ENCODE measurements at regions not wholly inside any gene's neighbourhood (a gene's known extent, or its start where the extent isn't known, plus 50 kb on each side); places are given as distances from the start of the nearest gene placed in this dataset.

DNA sequence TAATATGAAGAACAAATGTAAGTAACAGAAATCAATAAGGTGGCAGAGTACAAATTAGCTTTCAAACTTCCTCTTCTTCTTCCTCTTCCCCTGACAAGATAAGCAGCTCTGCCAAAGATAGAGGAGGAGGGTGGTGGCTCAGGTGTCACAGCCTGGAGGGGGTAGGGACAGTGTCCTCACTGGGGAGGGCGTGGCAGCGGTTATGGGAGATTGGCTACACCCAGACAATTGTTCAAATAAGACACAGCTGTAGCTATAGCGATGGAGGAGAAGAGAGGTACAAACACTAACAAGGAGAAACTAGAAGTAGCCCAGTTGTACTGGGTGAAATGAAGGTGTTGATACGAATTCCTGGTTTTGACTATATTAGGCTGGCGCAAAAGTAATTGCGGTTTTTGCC lies 198.5 kb downstream of the TBXT start:
- no peak for TF ChIP-seq POLR2A (IDR thresholded peaks at IDR 0.05)
- TF ChIP-seq, protein P1, sequence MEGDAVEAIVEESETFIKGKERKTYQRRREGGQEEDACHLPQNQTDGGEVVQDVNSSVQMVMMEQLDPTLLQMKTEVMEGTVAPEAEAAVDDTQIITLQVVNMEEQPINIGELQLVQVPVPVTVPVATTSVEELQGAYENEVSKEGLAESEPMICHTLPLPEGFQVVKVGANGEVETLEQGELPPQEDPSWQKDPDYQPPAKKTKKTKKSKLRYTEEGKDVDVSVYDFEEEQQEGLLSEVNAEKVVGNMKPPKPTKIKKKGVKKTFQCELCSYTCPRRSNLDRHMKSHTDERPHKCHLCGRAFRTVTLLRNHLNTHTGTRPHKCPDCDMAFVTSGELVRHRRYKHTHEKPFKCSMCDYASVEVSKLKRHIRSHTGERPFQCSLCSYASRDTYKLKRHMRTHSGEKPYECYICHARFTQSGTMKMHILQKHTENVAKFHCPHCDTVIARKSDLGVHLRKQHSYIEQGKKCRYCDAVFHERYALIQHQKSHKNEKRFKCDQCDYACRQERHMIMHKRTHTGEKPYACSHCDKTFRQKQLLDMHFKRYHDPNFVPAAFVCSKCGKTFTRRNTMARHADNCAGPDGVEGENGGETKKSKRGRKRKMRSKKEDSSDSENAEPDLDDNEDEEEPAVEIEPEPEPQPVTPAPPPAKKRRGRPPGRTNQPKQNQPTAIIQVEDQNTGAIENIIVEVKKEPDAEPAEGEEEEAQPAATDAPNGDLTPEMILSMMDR (IDR thresholded peaks at IDR 0.05 in 4 of 5, conservative IDR thresholded peaks at IDR 0.05 in 1 of 5): no peak

Data from gastrocnemius medialis (tissue), 4 donors.